Sigmoid colon (tissue), 3 donors: ENCODE measurements at regions not wholly inside any gene's neighbourhood (a gene's known extent, or its start where the extent isn't known, plus 50 kb on each side); places are given as distances from the start of the nearest gene placed in this dataset.
"Not testable (repeated sequence)": the region's sequence is repeated elsewhere in the genome, so short reads cannot be mapped to it uniquely, and the experiment has no call there.

Source experiments
- CTCF ChIP-seq, 4 experiments: fragments of 450-650 bp in 3 of 4; fragments of 200-600 bp in 1 of 4; IDR thresholded peaks; one replicate each; pipeline ENCODE4 v1.5.1; 2016 to 2019; ENCODE audit warnings: antibody characterized with exemption in 4 of 4, mild to moderate bottlenecking in 3 of 4, moderate library complexity in 2 of 4
- POLR2A ChIP-seq, 2 donors: fragments of 450-650 bp; IDR thresholded peaks; one replicate each; pipeline ENCODE4 v1.6.1; 2016; ENCODE audit warnings: antibody characterized with exemption in 2 of 2, mild to moderate bottlenecking in 2 of 2, moderate library complexity in 2 of 2

GRCh38 chr9:39811615-39812014, 456.1 kb downstream of the SPATA31A1 start:
- TF ChIP-seq CTCF, POLR2A (IDR thresholded peaks at IDR 0.05): not testable (repeated sequence)
